GM19372 (cell line): ENCODE measurements at regions not wholly inside any gene's neighbourhood (a gene's known extent, or its start where the extent isn't known, plus 50 kb on each side); places are given as distances from the start of the nearest gene placed in this dataset.

Experiments
- ATAC-seq: cut with Tn5 transposase; IDR thresholded peaks from one replicate; pipeline ENCODE4 v1.9.1; 2021; ENCODE audit warnings: mild to moderate bottlenecking, low read depth, moderate library complexity; ENCODE audit not compliant: unreplicated experiment

DNA sequence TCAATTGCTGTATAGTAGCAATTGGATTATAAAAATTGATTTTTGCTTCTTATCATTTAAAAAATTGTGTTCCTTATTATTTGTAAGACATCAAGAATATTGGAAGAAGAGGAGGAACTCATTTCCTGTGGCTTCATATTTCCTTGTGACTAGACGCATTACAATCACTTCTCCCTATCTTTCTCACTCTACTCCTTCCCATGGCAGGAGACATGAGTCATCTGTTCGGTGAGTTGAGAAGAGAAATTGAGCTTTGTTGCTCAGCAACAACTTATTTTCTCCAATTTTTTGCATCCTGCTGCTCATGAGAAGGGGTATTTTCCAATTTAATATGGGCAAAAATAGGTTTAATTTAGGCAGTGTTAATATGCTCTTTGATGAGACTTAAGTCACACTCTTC lies 1783.9 kb downstream of the SUCLG1 start:
- no peak for ATAC-seq

DNA sequence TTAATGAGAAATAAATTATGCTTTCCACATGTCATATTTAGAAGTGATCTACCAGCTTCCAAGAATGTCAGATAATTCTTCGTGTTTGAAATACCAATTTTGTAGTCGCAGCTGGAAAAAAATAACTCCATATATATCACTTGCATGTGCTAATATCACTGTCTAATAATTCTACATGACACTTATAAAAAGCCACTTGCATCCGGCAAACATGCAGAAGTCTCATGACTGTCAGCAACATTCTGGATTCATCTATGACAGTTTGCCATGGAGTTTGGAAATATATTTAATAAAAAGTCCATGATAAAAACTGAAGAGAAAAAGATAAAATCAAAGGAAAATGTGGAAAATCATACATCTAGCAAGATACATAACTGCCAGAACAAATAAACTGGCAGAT lies 1784.4 kb downstream of the SUCLG1 start:
- ATAC-seq, result no peak

DNA sequence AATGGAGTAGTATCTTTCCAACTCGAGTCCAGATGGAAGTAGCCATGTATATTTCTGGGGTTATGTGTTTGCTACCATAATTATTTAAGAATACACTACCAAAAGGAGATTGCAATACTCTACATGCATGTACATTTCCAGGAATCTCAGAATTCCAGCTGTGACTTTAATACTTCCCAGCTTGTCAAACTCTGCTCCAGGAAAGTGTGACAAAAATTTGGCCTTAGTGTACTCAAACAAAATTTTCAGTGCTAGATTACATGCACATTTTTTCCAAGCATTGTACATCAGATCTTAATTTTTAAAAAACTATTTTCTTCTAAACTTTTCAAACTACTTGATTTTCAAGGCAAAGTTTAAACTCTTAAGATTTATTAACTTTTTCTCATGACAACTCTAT lies 1791.6 kb downstream of the SUCLG1 start:
- ATAC-seq, result no peak

DNA sequence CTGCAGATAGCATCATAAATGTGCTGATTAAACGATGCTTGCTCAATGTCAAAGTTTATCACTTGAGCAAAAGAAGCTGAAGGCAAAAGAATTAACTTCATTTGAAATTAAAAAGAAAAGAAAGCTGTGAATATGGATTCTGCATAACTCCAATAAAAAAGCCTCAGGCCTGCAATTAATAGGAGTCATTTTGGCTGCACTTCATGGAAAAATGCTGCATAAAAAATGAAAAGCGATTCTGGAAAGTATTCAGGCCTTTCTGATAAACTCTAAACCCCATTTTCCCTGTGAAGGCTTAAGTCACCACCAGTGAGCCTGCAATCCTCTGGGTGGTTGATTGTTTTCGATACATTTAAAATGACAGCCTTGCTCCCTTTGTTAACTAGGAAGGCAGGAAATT lies 1793.4 kb downstream of the SUCLG1 start:
- no peak for ATAC-seq

DNA sequence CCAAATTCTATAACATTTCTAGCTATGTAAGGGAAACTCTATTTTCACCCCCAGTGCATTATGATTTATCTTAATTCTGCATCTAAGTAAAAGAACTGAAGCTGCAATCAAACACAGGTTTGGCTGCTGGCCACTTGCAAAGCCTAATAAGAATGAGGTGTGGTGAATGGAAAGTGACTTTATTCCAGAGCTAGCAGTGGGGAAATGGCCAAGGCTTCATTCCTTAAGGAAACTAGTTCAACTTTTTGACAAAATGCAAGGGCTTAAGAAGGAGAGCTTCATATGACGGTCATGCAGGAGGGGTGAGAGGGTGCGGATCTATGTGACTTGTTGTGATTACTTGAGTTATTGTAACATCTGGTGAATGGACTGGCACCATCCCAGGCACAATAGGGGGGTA lies 1802.0 kb downstream of the SUCLG1 start:
- no peak for ATAC-seq

GRCh38 chr2:82656420-82656819 lies 1802.7 kb downstream of the SUCLG1 start:
- no peak for ATAC-seq

DNA sequence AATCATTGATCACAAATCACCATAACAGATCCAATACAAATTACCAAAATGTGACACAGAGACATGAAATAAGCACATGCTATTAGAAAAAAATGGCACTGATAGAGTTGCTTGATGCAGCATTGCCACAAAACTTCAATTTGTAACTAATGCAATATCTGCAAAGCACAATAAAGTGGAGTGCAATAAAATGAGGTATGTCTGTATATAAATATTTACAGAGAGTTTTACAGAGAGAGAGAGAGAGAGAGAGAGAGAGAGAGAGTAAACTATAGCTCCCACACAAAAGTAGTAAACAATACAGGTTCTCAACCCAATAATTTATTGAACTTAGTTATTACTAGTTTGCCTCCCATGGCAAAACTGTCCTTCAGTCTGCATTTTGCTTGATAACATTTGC lies 1807.0 kb downstream of the SUCLG1 start:
- ATAC-seq, result no peak

- ATAC-seq, result no peak
Observed at GRCh38 chr2:82650038-82650437, 1809.0 kb downstream of the SUCLG1 start.

DNA sequence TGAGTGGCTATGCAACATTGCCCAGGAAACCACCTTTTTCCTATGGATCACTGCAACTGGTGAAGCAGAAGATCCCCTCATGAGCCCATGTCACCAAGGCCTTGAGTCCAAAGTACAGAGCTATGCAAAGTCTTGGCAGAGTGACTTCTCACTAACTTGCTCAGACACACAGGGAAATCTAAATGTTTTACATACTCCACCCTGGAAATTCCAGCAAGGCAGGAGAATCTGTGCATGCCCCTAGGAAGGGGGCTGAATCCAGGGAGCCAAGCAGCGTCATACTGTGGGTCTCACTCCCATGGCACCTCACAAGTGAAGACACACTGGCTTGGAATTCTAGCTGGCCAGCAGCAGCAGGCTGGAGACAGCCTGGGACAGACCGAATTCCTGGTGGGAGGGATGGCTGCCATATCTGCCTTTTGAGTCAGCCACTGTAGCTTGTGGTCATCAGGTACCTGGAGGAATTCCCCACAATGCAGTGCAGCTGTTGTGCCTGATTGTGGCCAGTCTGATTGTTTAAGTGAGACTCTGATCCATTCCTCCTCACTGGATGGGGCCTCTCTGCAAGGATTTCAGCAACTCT lies 1817.4 kb downstream of the SUCLG1 start:
- ATAC-seq, result no peak

DNA sequence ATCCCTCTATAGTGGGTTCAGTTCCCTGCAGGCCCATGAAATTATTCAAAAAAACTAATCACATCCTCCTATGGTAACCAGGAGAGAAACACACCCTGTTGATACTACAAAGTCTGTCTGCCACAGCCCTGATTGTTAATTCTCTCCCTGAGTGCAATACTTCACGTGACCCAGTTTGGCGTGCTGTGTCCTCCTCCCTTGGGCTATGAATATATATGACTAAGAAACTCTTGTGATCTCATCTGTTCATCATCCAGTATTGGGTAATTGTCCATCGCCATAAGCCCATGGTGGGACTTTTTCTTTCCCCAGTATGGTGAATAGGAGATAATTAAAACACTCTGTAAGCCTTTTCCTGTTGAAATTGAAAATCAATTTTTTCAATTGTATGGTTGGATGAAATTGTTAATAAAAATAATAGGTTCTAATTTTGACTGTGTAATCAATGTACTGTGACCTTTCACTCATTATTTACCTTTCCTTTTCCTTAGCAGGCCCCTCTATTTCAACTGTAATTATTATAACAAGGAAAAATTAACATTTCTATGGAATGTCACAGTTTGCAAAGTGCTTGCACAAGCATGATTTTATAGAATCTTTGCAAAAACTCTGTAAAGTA lies 1822.6 kb downstream of the SUCLG1 start:
- no peak for ATAC-seq

DNA sequence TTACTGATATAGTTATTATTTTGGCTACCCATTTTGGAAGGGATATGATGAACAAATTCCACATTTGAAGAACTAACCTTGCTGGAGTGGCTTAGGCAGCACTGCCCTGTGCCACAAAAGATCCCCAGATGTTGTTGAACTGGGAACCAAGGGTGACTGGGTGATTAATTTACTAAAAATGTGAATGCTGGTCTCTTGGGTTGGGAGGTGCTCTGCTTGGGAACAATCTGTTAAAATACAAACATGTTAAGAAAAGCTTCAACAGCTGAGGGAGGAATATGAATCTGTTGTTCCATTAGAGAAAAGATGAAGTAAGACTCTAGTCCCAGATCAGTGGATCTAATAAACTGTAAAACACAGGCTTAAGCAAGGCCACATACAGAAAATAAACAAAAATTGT lies 1860.1 kb downstream of the SUCLG1 start:
- ATAC-seq, result no peak

DNA sequence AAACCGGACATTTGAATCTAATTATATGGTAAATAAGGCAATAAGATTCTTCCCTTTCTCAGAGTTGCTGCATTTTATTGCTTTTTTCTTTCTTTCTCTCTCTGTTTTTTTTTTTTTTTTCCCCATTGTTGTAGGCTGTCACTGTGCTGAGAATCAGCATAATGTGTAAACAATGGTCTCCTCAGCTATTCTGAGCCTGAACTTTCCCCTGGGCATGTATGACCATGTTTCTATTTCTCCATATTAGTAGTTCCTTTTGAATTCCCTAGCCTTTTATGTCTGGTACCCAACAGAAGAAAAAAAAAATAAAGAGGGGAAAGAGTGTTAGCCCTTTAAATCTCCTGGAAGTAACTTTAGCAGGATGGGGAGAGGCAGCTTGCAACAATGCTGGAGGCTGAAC lies 1862.5 kb downstream of the SUCLG1 start:
- no peak for ATAC-seq

DNA sequence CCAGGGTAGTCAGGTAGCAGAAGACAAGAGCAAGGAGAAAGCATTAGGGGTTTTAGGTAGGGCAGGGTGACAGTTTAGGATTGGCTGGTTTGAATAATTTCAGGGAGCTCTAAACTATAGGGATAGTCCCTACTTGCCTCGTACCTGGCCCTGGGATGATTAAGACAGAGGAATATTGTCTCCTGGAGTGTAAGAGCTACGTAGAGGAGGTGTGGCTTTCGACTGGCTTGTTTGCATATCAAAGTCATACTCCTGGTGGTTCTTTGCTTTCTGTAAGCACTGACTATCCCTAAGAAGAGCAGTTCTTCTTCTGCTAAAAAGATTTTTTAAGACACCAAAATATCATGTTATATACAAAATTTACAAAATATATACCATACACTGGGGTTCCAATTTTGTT lies 1867.4 kb downstream of the SUCLG1 start:
- no peak for ATAC-seq

GRCh38 chr2:82576656-82577055 lies 1882.4 kb downstream of the SUCLG1 start:
- no peak for ATAC-seq

DNA sequence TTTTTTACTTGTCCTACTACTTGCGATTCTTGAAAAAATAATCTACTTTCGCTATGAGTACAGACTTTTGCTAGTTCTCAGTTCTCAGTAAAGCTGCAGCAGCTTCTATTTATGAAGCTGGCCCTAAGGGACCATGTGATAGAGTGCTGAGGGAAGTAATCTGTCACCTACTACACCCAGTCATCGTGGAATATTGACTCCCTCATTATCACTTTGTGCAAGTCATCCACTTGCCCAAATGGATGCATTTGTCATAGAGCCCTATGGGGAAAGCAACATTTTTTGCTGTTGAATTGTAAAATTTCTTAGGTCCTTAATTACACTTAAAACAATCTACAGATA lies 1919.8 kb downstream of the SUCLG1 start:
- ATAC-seq, result no peak

- ATAC-seq, result no peak
Observed at GRCh38 chr2:82538590-82539279, 1920.3 kb downstream of the SUCLG1 start.

GRCh38 chr2:82528288-82528687 lies 1930.8 kb downstream of the SUCLG1 start:
- no peak for ATAC-seq

DNA sequence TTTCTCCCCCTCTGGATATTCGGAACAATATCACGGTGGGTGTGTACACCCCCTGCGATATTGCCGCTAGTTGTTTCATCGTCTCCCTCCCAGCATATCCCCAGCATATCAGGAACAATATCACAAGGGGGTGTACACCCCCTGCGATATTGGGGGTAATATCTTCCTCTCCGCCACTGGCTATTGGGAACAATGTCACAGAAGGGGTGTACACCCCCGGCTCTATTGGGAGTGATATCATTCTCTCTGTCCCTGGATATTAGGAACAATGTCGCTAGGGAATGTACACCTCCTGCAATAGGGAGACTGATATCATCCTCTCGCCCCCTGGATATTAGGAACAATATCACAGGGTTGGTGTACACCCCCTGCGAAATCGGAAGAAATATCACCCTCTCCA lies 1932.0 kb downstream of the SUCLG1 start:
- ATAC-seq, result no peak

- ATAC-seq, result no peak
Observed at GRCh38 chr2:82526277-82526676, 1932.8 kb downstream of the SUCLG1 start.

- no peak for ATAC-seq
Observed at GRCh38 chr2:82525744-82526143, 1933.3 kb downstream of the SUCLG1 start.

- no peak for ATAC-seq
Observed at GRCh38 chr2:82524826-82525225, 1934.3 kb downstream of the SUCLG1 start.

DNA sequence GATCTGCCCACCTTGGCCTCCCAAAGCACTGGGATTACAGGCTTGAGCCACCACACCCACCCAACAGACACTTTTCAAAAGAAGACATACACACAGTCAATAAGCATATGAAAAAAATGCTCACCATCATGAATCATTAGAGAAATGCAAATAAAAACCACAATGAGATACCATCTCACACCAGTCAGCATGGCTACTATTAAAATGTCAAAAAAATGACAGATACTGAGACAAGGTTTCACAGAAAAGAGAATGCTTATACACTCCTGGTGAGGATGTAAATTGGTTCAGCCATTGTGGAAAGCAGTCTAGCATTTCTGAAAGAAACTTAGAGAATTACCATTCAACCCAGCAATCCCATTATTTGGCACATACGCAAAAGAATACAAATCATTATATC lies 1947.2 kb downstream of the SUCLG1 start:
- ATAC-seq, result no peak
